H1 (cell line): ENCODE measurements at regions not wholly inside any gene's neighbourhood (a gene's known extent, or its start where the extent isn't known, plus 50 kb on each side); places are given as distances from the start of the nearest gene placed in this dataset.

ENCODE experiments used
- CBX8 ChIP-seq: fragments of 300-800, 300-1000 bp; sonication (generic); IDR thresholded peaks from 2 replicates; pipeline ENCODE4 v1.7.1; 2016; ENCODE audit warnings: low read depth, low read length, borderline replicate concordance
- JUND ChIP-seq: IDR thresholded peaks from 2 replicates; pipeline ENCODE4 v1.6.1; 2011; ENCODE audit warnings: mild to moderate bottlenecking, improper control_type of control experiment, low read length
- KDM1A ChIP-seq: fragments of 200-600, 300-600 bp; sonication (generic); IDR thresholded peaks from 2 replicates; pipeline ENCODE4 v1.7.1; 2016; ENCODE audit warnings: mild to moderate bottlenecking, low read length, borderline replicate concordance
- KDM4A ChIP-seq: IDR thresholded peaks from one replicate; pipeline ENCODE4 v1.7.1; 2012; ENCODE audit warnings: low read depth, mild to moderate bottlenecking, moderate library complexity, low read length, inconsistent platforms; ENCODE audit not compliant: severe bottlenecking
- RAD21 ChIP-seq, 2 experiments: IDR thresholded peaks in 1 of 2; conservative IDR thresholded peaks in 1 of 2; 2 replicates each; pipeline ENCODE4 v1.6.1; 2011; ENCODE audit warnings: low read depth in 2 of 2, low read length in 2 of 2, improper control_type of control experiment in 1 of 2, inconsistent platforms in 1 of 2, mild to moderate bottlenecking in 1 of 2, moderate library complexity in 1 of 2
- SIRT6 ChIP-seq: IDR thresholded peaks from one replicate; pipeline ENCODE4 v1.7.1; 2012; ENCODE audit warnings: low read length, inconsistent platforms
- SRF ChIP-seq: IDR thresholded peaks from 2 replicates; pipeline ENCODE4 v1.6.1; 2011; ENCODE audit warnings: mild to moderate bottlenecking, low read depth, low read length, moderate library complexity

DNA sequence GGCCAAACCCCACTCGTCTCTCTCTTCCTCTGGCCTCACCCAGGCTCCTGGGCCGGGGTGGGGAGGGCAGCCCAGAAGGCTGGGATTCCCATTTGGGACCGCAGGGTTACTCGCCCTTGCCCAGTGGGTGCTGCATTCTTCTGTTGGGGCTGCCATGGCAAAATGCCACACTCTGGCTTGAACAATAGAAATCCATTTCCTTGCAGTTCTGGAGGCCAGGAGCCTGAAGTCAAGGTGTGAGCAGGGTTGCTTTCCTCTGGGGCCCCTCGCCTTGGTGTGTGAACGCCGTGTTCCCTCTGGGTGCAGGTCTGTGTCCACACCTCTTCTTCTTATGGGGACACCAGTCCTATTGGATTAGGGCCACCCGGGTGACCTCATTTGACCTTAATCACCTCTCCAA is 105.8 kb upstream of the GSE1 start (continued):
- TF ChIP-seq JUND (no peak), KDM1A (no peak), CBX8 (no peak), SRF (no peak), RAD21 (IDR thresholded peaks at IDR 0.05 in 1 of 2, conservative IDR thresholded peaks at IDR 0.05 in 1 of 2; ENCODE audit: low read depth in 2 of 2, low read length in 2 of 2) (no peak), KDM4A (no peak), SIRT6 (no peak)
